WTC11 (cell line): ENCODE measurements at regions not wholly inside any gene's neighbourhood (a gene's known extent, or its start where the extent isn't known, plus 50 kb on each side); places are given as distances from the start of the nearest gene placed in this dataset.

ENCODE experiments used
- EMX1 ChIP-seq: fragments of 250-450 bp; sonication (Bioruptor Pico); IDR thresholded peaks from 2 replicates; pipeline ENCODE4 v1.8.0; 2021; ENCODE audit warnings: mild to moderate bottlenecking
- ESRRA ChIP-seq: sonication (generic); formaldehyde crosslinking; IDR thresholded peaks from 2 replicates; pipeline ENCODE4 v1.8.1; 2022; ENCODE audit warnings: mild to moderate bottlenecking, missing genetic modification reagents, borderline replicate concordance
- FOXP1 ChIP-seq: sonication (generic); formaldehyde crosslinking; IDR thresholded peaks from 2 replicates; pipeline ENCODE4 v1.8.0; 2022; ENCODE audit warnings: missing genetic modification reagents, mild to moderate bottlenecking, moderate library complexity, borderline replicate concordance
- NR3C1 ChIP-seq: sonication (generic); formaldehyde crosslinking; conservative IDR thresholded peaks from 2 replicates; pipeline ENCODE4 v1.8.1; 2023; ENCODE audit warnings: low read depth, mild to moderate bottlenecking, missing genetic modification reagents
- SP1 ChIP-seq: sonication (generic); formaldehyde crosslinking; conservative IDR thresholded peaks from 2 replicates; pipeline ENCODE4 v1.8.1; 2022; ENCODE audit warnings: missing genetic modification reagents
- TCF7 ChIP-seq: sonication (generic); formaldehyde crosslinking; IDR thresholded peaks from 2 replicates; pipeline ENCODE4 v1.8.0; 2022; ENCODE audit warnings: mild to moderate bottlenecking, low read depth, missing genetic modification reagents, moderate library complexity
- TEAD4 ChIP-seq: sonication (generic); formaldehyde crosslinking; IDR thresholded peaks from 2 replicates; pipeline ENCODE4 v1.8.0; 2022; ENCODE audit warnings: mild to moderate bottlenecking, missing genetic modification reagents
- TF ChIP-seq, protein P1 (sequence below): fragments of 200-600 bp; IDR thresholded peaks from 2 replicates; pipeline ENCODE4 v1.8.0; 2022; ENCODE audit warnings: antibody characterized with exemption
- TF ChIP-seq, protein P2 (sequence below): sonication (generic); formaldehyde crosslinking; IDR thresholded peaks from 2 replicates; pipeline ENCODE4 v1.8.1; 2022; ENCODE audit warnings: low read depth, missing genetic modification reagents, borderline replicate concordance
- TF ChIP-seq, protein P3 (sequence below): sonication (generic); formaldehyde crosslinking; IDR thresholded peaks from 2 replicates; pipeline ENCODE4 v1.8.0; 2022; ENCODE audit warnings: mild to moderate bottlenecking, missing genetic modification reagents
- TF ChIP-seq, protein P4 (sequence below): sonication (generic); formaldehyde crosslinking; IDR thresholded peaks from 2 replicates; pipeline ENCODE4 v1.8.1; 2023; ENCODE audit warnings: mild to moderate bottlenecking, moderate library complexity, missing genetic modification reagents
- TF ChIP-seq, protein P5 (sequence below): fragments of 250-450 bp; sonication (Bioruptor Pico); IDR thresholded peaks from 2 replicates; pipeline ENCODE4 v1.9.0; 2021; ENCODE audit warnings: moderate library complexity, mild to moderate bottlenecking, inconsistent platforms, borderline replicate concordance
- TF ChIP-seq, protein P6 (sequence below): sonication (generic); formaldehyde crosslinking; IDR thresholded peaks from 2 replicates; pipeline ENCODE4 v1.8.0; 2023; ENCODE audit warnings: missing genetic modification reagents
- TF ChIP-seq, protein P7 (sequence below): sonication (generic); formaldehyde crosslinking; IDR thresholded peaks from 2 replicates; pipeline ENCODE4 v1.8.1; 2023; ENCODE audit warnings: mild to moderate bottlenecking, missing genetic modification reagents

DNA sequence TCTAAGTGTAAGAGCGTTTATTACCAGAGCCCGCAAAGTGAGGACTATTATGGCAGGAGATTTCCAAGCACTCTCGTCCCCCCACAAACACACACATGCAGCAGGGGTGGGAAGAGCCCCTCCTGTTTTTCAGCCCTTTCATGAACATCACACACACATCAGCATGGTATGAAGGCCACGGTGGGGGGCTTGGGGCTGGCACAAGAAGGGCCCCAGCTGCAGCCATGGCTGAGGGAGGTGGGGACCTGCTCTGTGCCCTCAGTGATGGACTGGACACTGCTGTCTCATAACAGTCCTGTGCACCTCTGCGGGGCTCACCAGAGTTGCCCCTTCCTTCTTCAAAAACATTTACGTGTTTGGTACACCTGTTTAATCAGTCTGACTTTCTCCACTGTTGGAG lies 650.7 kb downstream of the BRD1 start:
- TF ChIP-seq, protein P1, sequence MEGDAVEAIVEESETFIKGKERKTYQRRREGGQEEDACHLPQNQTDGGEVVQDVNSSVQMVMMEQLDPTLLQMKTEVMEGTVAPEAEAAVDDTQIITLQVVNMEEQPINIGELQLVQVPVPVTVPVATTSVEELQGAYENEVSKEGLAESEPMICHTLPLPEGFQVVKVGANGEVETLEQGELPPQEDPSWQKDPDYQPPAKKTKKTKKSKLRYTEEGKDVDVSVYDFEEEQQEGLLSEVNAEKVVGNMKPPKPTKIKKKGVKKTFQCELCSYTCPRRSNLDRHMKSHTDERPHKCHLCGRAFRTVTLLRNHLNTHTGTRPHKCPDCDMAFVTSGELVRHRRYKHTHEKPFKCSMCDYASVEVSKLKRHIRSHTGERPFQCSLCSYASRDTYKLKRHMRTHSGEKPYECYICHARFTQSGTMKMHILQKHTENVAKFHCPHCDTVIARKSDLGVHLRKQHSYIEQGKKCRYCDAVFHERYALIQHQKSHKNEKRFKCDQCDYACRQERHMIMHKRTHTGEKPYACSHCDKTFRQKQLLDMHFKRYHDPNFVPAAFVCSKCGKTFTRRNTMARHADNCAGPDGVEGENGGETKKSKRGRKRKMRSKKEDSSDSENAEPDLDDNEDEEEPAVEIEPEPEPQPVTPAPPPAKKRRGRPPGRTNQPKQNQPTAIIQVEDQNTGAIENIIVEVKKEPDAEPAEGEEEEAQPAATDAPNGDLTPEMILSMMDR: no peak
- TF ChIP-seq, protein P2, sequence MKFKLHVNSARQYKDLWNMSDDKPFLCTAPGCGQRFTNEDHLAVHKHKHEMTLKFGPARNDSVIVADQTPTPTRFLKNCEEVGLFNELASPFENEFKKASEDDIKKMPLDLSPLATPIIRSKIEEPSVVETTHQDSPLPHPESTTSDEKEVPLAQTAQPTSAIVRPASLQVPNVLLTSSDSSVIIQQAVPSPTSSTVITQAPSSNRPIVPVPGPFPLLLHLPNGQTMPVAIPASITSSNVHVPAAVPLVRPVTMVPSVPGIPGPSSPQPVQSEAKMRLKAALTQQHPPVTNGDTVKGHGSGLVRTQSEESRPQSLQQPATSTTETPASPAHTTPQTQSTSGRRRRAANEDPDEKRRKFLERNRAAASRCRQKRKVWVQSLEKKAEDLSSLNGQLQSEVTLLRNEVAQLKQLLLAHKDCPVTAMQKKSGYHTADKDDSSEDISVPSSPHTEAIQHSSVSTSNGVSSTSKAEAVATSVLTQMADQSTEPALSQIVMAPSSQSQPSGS: no peak
- TF ChIP-seq, protein P3, sequence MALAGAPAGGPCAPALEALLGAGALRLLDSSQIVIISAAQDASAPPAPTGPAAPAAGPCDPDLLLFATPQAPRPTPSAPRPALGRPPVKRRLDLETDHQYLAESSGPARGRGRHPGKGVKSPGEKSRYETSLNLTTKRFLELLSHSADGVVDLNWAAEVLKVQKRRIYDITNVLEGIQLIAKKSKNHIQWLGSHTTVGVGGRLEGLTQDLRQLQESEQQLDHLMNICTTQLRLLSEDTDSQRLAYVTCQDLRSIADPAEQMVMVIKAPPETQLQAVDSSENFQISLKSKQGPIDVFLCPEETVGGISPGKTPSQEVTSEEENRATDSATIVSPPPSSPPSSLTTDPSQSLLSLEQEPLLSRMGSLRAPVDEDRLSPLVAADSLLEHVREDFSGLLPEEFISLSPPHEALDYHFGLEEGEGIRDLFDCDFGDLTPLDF (CRISPR knock-in tag): no peak
- TF ChIP-seq TCF7 (no peak), TEAD4 (CRISPR knock-in tag) (no peak), EMX1 (CRISPR knock-in tag) (no peak), SP1 (CRISPR knock-in tag) (no peak), FOXP1 (CRISPR knock-in tag) (no peak), ESRRA (CRISPR knock-in tag) (no peak), NR3C1 (CRISPR knock-in tag) (no peak)
- TF ChIP-seq, protein P4, sequence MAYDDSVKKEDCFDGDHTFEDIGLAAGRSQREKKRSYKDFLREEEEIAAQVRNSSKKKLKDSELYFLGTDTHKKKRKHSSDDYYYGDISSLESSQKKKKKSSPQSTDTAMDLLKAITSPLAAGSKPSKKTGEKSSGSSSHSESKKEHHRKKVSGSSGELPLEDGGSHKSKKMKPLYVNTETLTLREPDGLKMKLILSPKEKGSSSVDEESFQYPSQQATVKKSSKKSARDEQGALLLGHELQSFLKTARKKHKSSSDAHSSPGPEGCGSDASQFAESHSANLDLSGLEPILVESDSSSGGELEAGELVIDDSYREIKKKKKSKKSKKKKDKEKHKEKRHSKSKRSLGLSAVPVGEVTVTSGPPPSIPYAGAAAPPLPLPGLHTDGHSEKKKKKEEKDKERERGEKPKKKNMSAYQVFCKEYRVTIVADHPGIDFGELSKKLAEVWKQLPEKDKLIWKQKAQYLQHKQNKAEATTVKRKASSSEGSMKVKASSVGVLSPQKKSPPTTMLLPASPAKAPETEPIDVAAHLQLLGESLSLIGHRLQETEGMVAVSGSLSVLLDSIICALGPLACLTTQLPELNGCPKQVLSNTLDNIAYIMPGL: no peak
- TF ChIP-seq, protein P5, sequence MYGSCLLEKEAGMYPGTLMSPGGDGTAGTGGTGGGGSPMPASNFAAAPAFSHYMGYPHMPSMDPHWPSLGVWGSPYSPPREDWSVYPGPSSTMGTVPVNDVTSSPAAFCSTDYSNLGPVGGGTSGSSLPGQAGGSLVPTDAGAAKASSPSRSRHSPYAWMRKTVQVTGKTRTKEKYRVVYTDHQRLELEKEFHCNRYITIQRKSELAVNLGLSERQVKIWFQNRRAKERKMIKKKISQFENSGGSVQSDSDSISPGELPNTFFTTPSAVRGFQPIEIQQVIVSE (CRISPR knock-in tag): no peak
- TF ChIP-seq, protein P6, sequence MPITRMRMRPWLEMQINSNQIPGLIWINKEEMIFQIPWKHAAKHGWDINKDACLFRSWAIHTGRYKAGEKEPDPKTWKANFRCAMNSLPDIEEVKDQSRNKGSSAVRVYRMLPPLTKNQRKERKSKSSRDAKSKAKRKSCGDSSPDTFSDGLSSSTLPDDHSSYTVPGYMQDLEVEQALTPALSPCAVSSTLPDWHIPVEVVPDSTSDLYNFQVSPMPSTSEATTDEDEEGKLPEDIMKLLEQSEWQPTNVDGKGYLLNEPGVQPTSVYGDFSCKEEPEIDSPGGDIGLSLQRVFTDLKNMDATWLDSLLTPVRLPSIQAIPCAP: no peak
- TF ChIP-seq, protein P7, sequence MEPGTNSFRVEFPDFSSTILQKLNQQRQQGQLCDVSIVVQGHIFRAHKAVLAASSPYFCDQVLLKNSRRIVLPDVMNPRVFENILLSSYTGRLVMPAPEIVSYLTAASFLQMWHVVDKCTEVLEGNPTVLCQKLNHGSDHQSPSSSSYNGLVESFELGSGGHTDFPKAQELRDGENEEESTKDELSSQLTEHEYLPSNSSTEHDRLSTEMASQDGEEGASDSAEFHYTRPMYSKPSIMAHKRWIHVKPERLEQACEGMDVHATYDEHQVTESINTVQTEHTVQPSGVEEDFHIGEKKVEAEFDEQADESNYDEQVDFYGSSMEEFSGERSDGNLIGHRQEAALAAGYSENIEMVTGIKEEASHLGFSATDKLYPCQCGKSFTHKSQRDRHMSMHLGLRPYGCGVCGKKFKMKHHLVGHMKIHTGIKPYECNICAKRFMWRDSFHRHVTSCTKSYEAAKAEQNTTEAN (CRISPR knock-in tag): no peak
